GM18951 (cell line): ENCODE measurements at regions not wholly inside any gene's neighbourhood (a gene's known extent, or its start where the extent isn't known, plus 50 kb on each side); places are given as distances from the start of the nearest gene placed in this dataset.

Experiments used
- POLR2A ChIP-seq: IDR thresholded peaks from 4 replicates; pipeline ENCODE4 v1.6.1; 2011; ENCODE audit warnings: mild to moderate bottlenecking; ENCODE audit not compliant: insufficient read length, insufficient read depth; ENCODE audit errors: extremely low read depth
- in situ Hi-C: fragments of 300-500 bp; cut with MboI; formaldehyde crosslinking; loops from one replicate; pipeline ENCODE4 v1.12.0; 2022; ENCODE audit warnings: low sequenced_read_pairs, mixed read lengths, inconsistent platforms; ENCODE audit not compliant: unreplicated experiment

- TF ChIP-seq POLR2A: no peak
- in situ Hi-C loops: loop anchor here (10.0 kb wide), 1 partner anchor 211 kb away; no protein-coding TSS in a partner anchor
Observed at GRCh38 chr3:43163895-43164493, 58.1 kb upstream of the POMGNT2 start.

- in situ Hi-C loops: loop anchor here (10.0 kb wide), 1 partner anchor 212 kb away; no protein-coding TSS in a partner anchor
- TF ChIP-seq POLR2A: no peak
Observed at GRCh38 chr3:43162230-43163084, 56.6 kb upstream of the POMGNT2 start.

- no peak for TF ChIP-seq POLR2A
- in situ Hi-C loops: loop anchor here (10.0 kb wide), 1 partner anchor 213 kb away; no protein-coding TSS in a partner anchor
Observed at GRCh38 chr3:43161684-43162229, 55.9 kb upstream of the POMGNT2 start.

GRCh38 chr3:43160664-43161063, 54.8 kb upstream of the POMGNT2 start:
- in situ Hi-C loops: loop anchor here (10.0 kb wide), 1 partner anchor 214 kb away; no protein-coding TSS in a partner anchor
- TF ChIP-seq POLR2A: no peak

- in situ Hi-C loops: loop anchor here (10.0 kb wide), 1 partner anchor 215 kb away; no protein-coding TSS in a partner anchor
Observed at GRCh38 chr3:43159876-43160255, 54.0 kb upstream of the POMGNT2 start.

GRCh38 chr3:43159131-43159875, 53.4 kb upstream of the POMGNT2 start:
- in situ Hi-C loops: no loop called here

More at GRCh38 chr3:43159876-43160255, 54.0 kb upstream of the POMGNT2 start:
- no peak for TF ChIP-seq POLR2A

GRCh38 chr3:43156812-43157455, 51.1 kb upstream of the POMGNT2 start:
- TF ChIP-seq POLR2A: no peak
- in situ Hi-C loops: no loop called here

More at GRCh38 chr3:43159131-43159875, 53.4 kb upstream of the POMGNT2 start:
- TF ChIP-seq POLR2A: no peak

- in situ Hi-C loops: no loop called here
- no peak for TF ChIP-seq POLR2A
Observed at GRCh38 chr3:43155464-43156121, 49.7 kb upstream of the POMGNT2 start.
